PC-9 (cell line): ENCODE measurements at regions not wholly inside any gene's neighbourhood (a gene's known extent, or its start where the extent isn't known, plus 50 kb on each side); places are given as distances from the start of the nearest gene placed in this dataset.

Experiments used
- BruUV-seq: library from RNA; stranded (reverse); fragments of 400-500 nt; replicated peaks from 2 replicates; lab custom pipeline; 2021; lab: Mats Ljungman, UMichigan
- CTCF ChIA-PET: fragments of 300-600 bp; sonication (Branson Sonifier 250); formaldehyde crosslinking; loops from one replicate; lab custom pipeline; 2022; ENCODE audit warnings: antibody characterized with exemption; lab: Charles Lee
- POLR2A ChIA-PET: fragments of 300-600 bp; sonication (Branson Sonifier 250); formaldehyde crosslinking; loops from one replicate; lab custom pipeline; 2022; ENCODE audit warnings: antibody characterized with exemption; ENCODE audit not compliant: unreplicated experiment; lab: Charles Lee
- DNase-seq, 2 experiments: peaks; one replicate each; pipeline versions ENCODE4 v3.0.0 to v3.0.0-alpha.2; 2015 to 2022; ENCODE audit warnings: mixed read lengths in 1 of 2
- H2AFZ ChIP-seq: fragments of 200-600 bp; sonication (generic); 2 replicates; pipeline ENCODE4 v1.8.1; 2017; ENCODE audit warnings: antibody characterized with exemption
- H3F3A ChIP-seq: fragments of 200-600 bp; sonication (generic); 2 replicates; pipeline ENCODE4 v1.8.1; 2017; ENCODE audit warnings: antibody characterized with exemption, mild to moderate bottlenecking, low read depth; ENCODE audit not compliant: insufficient read depth
- H3K27ac ChIP-seq: fragments of 200-600 bp; sonication (generic); 2 replicates; pipeline ENCODE4 v1.6.1; 2016; ENCODE audit warnings: mixed run types
- H3K27me3 ChIP-seq: fragments of 200-600 bp; sonication (generic); 2 replicates; pipeline ENCODE4 v1.6.1; 2016; ENCODE audit warnings: low read depth, mixed run types; ENCODE audit not compliant: insufficient read depth
- H3K36me3 ChIP-seq: fragments of 200-600 bp; sonication (generic); 2 replicates; pipeline ENCODE4 v1.6.1; 2016; ENCODE audit warnings: low read depth, mixed run types
- H3K4me1 ChIP-seq: fragments of 200-600 bp; sonication (generic); replicated peaks from 2 replicates; pipeline ENCODE4 v1.6.1; 2016; ENCODE audit warnings: mixed run types; ENCODE audit not compliant: insufficient read depth
- H3K4me2 ChIP-seq: fragments of 200-600 bp; sonication (generic); 2 replicates; pipeline ENCODE4 v1.6.1; 2017; ENCODE audit warnings: mixed run types
- H3K4me3 ChIP-seq: fragments of 200-600 bp; sonication (generic); 2 replicates; pipeline ENCODE4 v1.6.1; 2016; ENCODE audit warnings: mixed run types
- H3K79me2 ChIP-seq: fragments of 200-600 bp; sonication (generic); 2 replicates; pipeline ENCODE4 v1.6.1; 2017; ENCODE audit warnings: low read depth, mixed run types
- H3K9me2 ChIP-seq: fragments of 200-600 bp; sonication (generic); 2 replicates; pipeline ENCODE4 v1.8.1; 2017; ENCODE audit warnings: mild to moderate bottlenecking; ENCODE audit not compliant: insufficient read depth
- H3K9me3 ChIP-seq: fragments of 200-600 bp; sonication (generic); 2 replicates; pipeline ENCODE4 v1.8.1; 2016; ENCODE audit warnings: low read depth; ENCODE audit not compliant: insufficient read depth
- H4K20me1 ChIP-seq: fragments of 200-600 bp; sonication (generic); 2 replicates; pipeline ENCODE4 v1.8.1; 2017; ENCODE audit not compliant: insufficient read depth
- EZH2 ChIP-seq: fragments of 200-600 bp; sonication (generic); IDR thresholded peaks from 2 replicates; pipeline ENCODE4 v1.8.0; 2017; ENCODE audit warnings: antibody characterized with exemption, low read depth
- intact Hi-C: fragments of 100-400 bp; cut with micrococcal nuclease; formaldehyde crosslinking; loops from one replicate; pipeline ENCODE4 v1.10.0; 2022; ENCODE audit not compliant: unreplicated experiment
- TF ChIP-seq, protein P1 (sequence below): fragments of 200-600 bp; sonication (generic); conservative IDR thresholded peaks from 2 replicates; pipeline ENCODE4 v1.6.1; 2017; ENCODE audit warnings: mixed run types, antibody characterized with exemption, mild to moderate bottlenecking, moderate library complexity

DNA sequence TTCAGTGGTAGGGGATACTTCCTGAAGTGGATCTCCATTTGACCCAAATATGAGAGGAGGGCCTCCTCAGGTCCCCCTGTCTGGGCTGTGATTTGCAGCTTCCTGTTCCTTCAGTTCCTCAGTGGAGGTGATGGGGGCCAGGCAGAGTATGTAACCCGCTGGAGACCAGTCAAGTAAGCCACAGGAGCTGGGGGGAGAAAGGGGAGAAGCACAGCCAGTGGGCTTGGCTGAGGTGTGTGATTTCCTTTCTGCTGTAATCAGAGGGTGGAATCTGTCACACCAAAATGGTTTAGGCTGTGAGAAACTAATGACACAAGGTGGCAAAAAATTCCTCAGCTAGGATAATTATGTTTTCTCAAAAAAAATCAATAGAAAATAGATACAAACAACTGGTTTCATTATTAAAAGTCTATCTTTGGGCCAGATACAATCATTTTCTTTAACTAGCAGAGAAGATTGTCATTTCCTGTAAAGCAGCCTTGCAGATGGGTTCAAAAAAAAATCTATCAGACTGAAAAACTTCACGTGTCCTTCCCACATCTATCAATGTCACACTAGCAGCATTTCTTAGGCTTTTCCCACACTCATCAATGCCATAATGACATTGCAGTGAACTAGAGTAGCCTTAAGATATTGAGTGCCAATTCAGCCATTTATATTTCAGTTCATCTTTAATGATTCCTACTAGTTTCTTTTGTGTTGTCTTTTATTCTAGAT lies 1660.3 kb downstream of the EFNB2 start:
- no peak for TF ChIP-seq EZH2
- TF ChIP-seq, protein P1, sequence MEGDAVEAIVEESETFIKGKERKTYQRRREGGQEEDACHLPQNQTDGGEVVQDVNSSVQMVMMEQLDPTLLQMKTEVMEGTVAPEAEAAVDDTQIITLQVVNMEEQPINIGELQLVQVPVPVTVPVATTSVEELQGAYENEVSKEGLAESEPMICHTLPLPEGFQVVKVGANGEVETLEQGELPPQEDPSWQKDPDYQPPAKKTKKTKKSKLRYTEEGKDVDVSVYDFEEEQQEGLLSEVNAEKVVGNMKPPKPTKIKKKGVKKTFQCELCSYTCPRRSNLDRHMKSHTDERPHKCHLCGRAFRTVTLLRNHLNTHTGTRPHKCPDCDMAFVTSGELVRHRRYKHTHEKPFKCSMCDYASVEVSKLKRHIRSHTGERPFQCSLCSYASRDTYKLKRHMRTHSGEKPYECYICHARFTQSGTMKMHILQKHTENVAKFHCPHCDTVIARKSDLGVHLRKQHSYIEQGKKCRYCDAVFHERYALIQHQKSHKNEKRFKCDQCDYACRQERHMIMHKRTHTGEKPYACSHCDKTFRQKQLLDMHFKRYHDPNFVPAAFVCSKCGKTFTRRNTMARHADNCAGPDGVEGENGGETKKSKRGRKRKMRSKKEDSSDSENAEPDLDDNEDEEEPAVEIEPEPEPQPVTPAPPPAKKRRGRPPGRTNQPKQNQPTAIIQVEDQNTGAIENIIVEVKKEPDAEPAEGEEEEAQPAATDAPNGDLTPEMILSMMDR = no peak
- no peak overlapping the region for H3K4me3 ChIP-seq
- H3K9me3 ChIP-seq = peaks cover 3% of the 10 kb centered on the region; the same call in 1 of the 2 replicates
- BruUV-seq = no TSS peak
- H4K20me1 ChIP-seq = no peaks in the 10 kb centered on the region
- H3K4me2 ChIP-seq = no peak overlapping the region
- ChIA-PET CTCF (no interaction called here), POLR2A (no interaction called here)
- DNase-seq = no peak
- no peaks in the 10 kb centered on the region for H3K4me1 ChIP-seq
- no peaks in the 10 kb centered on the region for H3K79me2 ChIP-seq
- intact Hi-C loops = no loop called here
- no peak overlapping the region for H3K27ac ChIP-seq
- no peaks in the 10 kb centered on the region for H3K9me2 ChIP-seq
- H3K36me3 ChIP-seq = no peaks in the 10 kb centered on the region
- H3F3A ChIP-seq = no peaks in the 10 kb centered on the region
- H3K27me3 ChIP-seq = no peaks in the 10 kb centered on the region
- H2AFZ ChIP-seq = no peak overlapping the region

DNA sequence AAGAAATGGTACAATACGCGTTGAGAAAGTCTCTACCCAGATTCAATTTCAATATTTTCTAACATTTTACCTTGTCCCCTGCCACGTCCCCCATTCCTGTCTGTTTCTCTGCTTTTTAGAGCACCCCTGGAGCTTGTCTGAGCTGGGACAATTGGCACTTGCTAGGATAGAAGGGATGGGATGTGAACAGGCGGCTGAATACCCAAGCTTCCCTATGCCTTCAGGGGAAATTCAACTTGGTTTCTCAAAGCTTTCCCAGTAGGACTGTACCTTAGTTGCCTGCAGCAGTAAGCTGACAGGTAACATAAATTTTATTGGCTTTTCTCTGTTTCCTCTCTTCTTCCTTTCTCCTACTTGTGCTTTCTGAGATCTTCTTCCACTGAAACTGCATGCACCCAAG lies 1663.3 kb downstream of the EFNB2 start:
- Histone ChIP-seq H3K4me3 (no peak overlapping the region), H3K27ac (no peak overlapping the region), H3K79me2 (no peaks in the 10 kb centered on the region), H4K20me1 (no peaks in the 10 kb centered on the region), H2AFZ (no peak overlapping the region), H3F3A (no peaks in the 10 kb centered on the region), H3K4me2 (no peak overlapping the region), H3K27me3 (no peaks in the 10 kb centered on the region), H3K9me3 (peaks cover 3% of the 10 kb centered on the region; the same call in 1 of the 2 replicates), H3K4me1 (no peaks in the 10 kb centered on the region), H3K36me3 (no peaks in the 10 kb centered on the region), H3K9me2 (no peaks in the 10 kb centered on the region)
- no TSS peak for BruUV-seq
- TF ChIP-seq, protein P1 = no peak
- no peak for TF ChIP-seq EZH2
- CTCF ChIA-PET = interaction anchor here (0.7 kb wide), 1 partner anchor 300 kb away, joined by 3 read pairs; no protein-coding TSS in a partner anchor
- DNase-seq = no peak
- intact Hi-C loops = no loop called here
- POLR2A ChIA-PET = no interaction called here

DNA sequence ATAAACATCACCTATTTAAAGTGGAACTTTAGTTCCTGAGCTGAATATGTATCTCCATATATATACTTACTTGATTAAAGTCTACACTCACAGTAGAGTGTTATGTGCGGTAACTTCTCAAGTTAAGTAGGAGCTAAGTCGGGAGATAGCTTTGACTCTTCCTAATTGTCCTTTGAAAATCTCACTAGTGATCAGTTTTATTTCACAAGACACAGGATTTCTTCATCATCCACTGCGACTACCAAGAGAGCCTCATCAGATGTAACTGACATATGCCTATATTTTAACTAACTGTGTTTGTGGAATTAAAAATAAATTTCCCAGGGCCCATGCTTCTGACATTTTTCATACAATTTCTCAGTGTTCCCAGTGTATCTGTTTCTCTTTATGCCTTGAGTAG lies 1664.0 kb downstream of the EFNB2 start:
- Histone ChIP-seq H3K9me2 (no peaks in the 10 kb centered on the region), H2AFZ (peak overlapping the region; percentile 12; the same call in 1 of the 2 replicates), H3F3A (no peaks in the 10 kb centered on the region), H3K4me2 (no peak overlapping the region), H3K36me3 (no peaks in the 10 kb centered on the region), H3K4me3 (no peak overlapping the region), H3K27me3 (no peaks in the 10 kb centered on the region), H3K4me1 (no peaks in the 10 kb centered on the region), H3K27ac (no peak overlapping the region), H3K9me3 (peaks cover 3% of the 10 kb centered on the region; the same call in 1 of the 2 replicates), H3K79me2 (no peaks in the 10 kb centered on the region), H4K20me1 (no peaks in the 10 kb centered on the region)
- TF ChIP-seq, protein P1 = no peak
- TF ChIP-seq EZH2 = no peak
- BruUV-seq = no TSS peak
- POLR2A ChIA-PET = no interaction called here
- CTCF ChIA-PET = interaction anchor here (0.7 kb wide), 1 partner anchor 301 kb away, joined by 3 read pairs; no protein-coding TSS in a partner anchor
- intact Hi-C loops = no loop called here
- DNase-seq = no peak
